HG03108 (cell line): ENCODE measurements at regions not wholly inside any gene's neighbourhood (a gene's known extent, or its start where the extent isn't known, plus 50 kb on each side); places are given as distances from the start of the nearest gene placed in this dataset.

Source experiments
- ATAC-seq: cut with Tn5 transposase; IDR thresholded peaks from one replicate; pipeline ENCODE4 v1.9.1; 2021; ENCODE audit warnings: moderate library complexity; ENCODE audit not compliant: unreplicated experiment

- ATAC-seq, result peak; percentile 55
Observed at GRCh38 chr10:78953113-78953798, 115.5 kb upstream of the ZMIZ1 start.

DNA sequence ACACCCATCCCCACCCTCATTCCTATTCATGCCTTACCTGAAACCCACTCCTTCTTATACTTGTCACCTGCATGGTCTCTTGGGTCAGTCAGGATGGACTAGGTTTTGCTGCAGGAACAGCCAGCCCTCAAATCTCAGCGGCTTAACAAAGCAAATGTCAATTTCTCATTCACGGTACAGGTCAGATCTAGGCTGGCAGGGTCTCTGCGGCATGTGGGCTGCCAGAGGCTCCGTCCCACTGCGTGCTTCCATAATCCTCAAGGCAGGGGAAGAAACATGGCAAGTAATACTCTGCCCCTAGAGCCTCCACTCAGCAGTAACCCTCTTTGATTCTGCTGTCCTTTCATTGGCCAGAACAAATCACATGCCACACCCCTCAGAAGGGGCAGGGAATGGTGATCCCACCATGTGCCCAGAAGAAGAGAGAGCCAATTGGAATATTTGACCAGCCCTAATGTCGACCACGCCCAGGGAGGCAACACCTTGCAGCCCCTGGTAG is 114.9 kb upstream of the ZMIZ1 start:
- no peak for ATAC-seq

- ATAC-seq, result no peak
Observed at GRCh38 chr10:78954689-78955088, 114.1 kb upstream of the ZMIZ1 start.

- ATAC-seq, result no peak
Observed at GRCh38 chr10:78955206-78955605, 113.6 kb upstream of the ZMIZ1 start.

GRCh38 chr10:78956391-78956790 is 112.4 kb upstream of the ZMIZ1 start:
- no peak for ATAC-seq

GRCh38 chr10:78957471-78958039 is 111.2 kb upstream of the ZMIZ1 start:
- ATAC-seq, result no peak

GRCh38 chr10:78959217-78959923 is 109.4 kb upstream of the ZMIZ1 start:
- no peak for ATAC-seq

- no peak for ATAC-seq
Observed at GRCh38 chr10:78959924-78960285, 108.9 kb upstream of the ZMIZ1 start.

- no peak for ATAC-seq
Observed at GRCh38 chr10:78960316-78960800, 108.4 kb upstream of the ZMIZ1 start.

DNA sequence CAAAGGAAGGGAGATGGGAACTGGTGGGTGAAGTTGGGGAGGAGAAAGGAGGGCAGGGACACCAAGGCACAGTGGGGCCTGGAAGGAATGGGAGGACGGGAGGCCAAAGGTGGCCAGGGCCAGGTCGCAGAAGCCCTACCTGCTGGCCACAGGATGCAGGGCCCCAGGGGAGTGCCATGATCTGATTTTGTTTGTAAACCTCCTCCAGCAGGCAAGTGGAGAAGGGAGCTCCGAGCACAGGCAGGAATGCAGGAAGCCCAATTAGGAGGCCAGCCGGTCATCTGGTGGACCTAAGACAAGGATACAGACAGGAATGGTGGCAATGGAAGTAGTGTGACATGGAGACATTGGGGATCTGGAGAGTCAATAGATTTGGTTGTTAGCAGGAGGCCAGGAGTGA is 107.0 kb upstream of the ZMIZ1 start:
- no peak for ATAC-seq

GRCh38 chr10:78963074-78964034 is 105.4 kb upstream of the ZMIZ1 start:
- ATAC-seq, result no peak

DNA sequence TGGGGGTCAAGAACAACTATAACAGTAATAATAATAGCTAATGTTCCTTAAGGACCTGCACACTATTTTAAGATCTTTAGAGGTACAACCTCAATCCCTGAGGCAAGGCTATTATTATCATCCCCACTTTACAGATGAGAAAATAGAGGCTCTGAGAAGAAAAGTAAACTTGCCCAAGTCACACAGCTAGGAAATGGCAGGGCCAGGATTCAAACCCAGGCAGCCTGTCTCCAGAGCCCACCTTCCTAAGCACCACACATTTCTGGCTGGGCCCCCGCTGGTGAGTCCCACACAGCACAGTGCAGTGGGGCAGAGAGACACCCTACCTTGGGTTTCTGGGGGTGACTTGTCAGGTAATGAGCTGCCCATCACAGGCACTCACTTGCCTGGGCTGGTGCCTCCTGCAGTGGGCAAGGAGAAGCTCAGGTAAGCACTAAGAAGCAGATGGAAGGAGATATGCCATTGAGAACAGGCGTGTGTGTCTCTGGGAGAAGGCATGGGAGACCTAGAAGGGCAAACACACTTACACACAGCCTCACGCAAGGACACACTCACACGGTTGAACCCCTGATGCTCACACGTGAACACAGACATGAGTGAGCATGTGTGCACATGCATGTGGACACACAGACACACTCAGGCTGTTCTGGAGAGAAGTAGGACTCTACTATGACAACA is 104.4 kb upstream of the ZMIZ1 start:
- ATAC-seq, result no peak

- ATAC-seq, result no peak
Observed at GRCh38 chr10:78964952-78965633, 103.7 kb upstream of the ZMIZ1 start.

DNA sequence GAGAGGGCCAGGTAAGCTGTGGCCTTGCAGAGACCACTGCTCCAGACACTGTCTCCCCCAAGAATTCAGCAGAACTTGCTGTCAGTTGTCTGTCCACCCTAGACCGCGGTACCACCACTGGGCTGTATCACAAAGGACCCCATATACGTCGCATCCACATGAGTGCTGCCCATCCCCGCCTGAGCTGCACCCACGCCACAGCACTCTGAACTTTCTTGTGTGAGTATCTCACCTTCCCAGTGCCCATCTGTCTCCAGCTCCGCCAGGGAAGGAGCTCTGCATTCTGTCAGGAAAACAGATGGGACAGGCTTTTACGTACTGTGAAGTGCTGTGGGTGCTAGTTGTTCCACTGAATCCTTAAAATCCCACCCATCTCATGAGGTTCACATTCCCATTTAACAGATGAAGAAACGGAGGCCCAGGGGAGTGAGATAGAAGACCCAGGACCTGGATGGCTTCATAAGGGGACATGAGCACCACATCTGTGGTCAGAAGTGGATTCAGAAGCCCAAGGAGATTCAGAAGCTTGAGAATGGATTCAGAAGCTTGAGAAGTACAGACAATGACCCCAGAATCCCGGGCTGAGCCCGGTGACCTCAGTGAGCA is 102.5 kb upstream of the ZMIZ1 start:
- ATAC-seq, result no peak

- no peak for ATAC-seq
Observed at GRCh38 chr10:78966844-78967488, 101.8 kb upstream of the ZMIZ1 start.

DNA sequence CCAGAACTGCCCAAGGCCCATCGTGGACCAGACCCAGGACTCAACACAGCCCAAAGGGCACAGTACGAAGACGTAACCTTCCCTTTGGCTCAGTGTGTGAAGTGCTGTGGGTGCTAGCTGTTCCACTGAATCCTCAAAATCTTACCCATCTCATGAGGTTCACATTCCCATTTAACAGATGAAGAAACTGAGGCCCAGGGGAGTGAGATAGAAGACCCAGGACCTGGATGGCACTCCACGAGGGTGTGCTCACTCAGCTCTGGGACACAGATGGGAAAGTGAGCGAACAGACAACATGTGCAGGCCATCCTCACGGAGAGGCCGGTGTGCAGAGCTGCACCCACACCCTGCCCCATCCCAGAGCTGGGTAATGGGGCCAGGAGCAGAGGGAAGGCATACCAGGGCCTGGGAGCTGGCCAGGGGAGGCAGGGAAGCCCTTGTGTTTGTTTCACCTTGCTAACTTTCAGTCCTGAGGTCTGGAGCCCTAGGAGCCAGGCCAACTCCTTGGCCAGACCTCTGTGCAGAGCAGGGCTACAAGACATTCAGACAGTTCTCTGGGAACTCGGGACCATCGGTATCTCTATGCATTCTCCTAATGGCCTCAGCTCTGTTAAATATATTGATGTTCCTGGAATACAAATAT is 100.3 kb upstream of the ZMIZ1 start:
- ATAC-seq, result no peak

DNA sequence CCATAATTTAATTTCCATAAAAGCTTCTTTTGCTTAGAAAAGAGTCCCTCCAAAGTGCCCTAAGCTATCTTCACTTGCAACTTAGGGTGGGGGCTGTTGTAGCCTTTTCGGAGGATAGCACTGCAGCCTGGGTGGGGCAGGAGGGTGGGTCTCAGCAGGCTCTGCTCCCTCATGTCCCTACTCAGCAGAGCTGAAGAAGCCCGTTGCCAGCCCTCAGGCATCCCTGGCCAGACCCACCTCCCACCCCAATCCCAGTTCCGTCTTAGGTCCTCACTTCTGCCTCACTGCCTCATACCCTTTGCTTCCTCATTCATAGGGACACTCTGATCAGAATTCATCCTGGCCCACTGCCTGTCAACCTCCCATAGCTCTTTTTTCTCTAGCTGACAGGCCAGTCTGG is 99.8 kb upstream of the ZMIZ1 start:
- ATAC-seq, result no peak

DNA sequence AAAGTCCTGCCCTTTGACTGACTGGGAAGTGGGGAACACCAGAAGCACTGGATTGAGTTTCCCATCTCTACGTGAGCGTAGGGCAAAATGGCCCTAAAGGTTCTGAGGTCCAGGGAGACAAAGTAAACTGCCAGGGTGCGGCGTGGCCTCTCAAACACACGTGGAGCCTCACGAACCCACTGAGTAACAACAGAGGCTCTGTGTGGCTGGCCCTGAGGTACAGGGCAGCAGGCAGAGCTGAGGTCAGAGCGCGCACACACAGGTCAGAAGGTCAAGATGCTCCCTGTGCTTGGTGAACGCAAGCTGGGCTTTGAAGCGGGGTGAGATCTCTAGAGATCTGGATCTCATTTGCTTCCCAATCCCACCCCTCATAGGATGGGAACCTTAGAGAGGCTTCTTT is 99.0 kb upstream of the ZMIZ1 start:
- ATAC-seq, result no peak
